ENCODE measurements at regions not wholly inside any gene's neighbourhood (a gene's known extent, or its start where the extent isn't known, plus 50 kb on each side); places are given as distances from the start of the nearest gene placed in this dataset.

DNA sequence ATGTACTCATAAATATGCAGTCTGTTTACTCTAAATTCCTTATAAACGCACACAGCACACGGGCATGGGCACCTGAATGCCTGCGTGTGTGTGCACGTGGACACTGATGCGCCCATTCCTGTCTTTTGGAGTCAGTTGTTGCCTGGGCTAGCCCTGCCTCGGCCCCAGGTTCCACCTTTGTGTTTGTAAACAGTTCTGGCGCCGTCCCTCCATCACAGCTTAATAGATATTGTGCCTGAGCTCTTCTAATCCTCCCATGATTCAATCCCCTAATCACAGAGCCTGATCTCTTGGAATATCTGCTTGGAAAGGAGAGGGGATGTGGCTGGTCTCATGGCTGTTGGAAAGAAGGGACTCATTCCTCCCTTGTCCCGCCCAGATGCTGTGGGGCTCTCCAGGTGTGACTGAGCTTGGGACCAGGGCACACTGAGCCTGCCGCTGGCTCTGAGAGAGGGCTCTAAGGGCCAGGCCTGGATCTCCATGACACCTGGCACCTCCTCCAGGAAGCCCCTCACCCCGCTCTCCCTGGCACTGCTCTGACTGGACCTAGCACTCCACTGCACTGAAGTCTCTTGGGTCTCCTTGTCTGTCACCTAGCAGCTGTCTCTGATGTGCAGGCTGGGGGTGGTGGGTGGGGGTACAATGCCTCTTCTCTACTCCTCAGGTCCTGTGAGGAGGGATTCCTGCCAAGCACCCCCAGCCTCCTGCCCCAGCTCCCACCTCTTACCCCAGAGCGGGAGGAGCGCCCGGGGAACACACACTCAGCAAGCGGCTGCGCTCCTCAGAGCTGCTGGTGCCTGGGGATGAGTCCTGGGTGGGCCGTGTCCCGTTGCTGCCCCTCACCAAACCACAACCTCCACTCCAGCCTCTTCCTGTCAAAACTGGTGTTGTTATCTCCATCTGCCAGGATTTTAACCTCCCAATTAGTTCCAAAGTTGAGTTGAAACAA is 181.3 kb downstream of the INHBB start:
- TF ChIP-seq, protein P1, sequence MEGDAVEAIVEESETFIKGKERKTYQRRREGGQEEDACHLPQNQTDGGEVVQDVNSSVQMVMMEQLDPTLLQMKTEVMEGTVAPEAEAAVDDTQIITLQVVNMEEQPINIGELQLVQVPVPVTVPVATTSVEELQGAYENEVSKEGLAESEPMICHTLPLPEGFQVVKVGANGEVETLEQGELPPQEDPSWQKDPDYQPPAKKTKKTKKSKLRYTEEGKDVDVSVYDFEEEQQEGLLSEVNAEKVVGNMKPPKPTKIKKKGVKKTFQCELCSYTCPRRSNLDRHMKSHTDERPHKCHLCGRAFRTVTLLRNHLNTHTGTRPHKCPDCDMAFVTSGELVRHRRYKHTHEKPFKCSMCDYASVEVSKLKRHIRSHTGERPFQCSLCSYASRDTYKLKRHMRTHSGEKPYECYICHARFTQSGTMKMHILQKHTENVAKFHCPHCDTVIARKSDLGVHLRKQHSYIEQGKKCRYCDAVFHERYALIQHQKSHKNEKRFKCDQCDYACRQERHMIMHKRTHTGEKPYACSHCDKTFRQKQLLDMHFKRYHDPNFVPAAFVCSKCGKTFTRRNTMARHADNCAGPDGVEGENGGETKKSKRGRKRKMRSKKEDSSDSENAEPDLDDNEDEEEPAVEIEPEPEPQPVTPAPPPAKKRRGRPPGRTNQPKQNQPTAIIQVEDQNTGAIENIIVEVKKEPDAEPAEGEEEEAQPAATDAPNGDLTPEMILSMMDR (IDR thresholded peaks at IDR 0.05; ENCODE audit: low read length), result no peak
- no peak for TF ChIP-seq EZH2 (optimal IDR thresholded peaks at IDR 0.05; ENCODE audit: low read depth, low read length)
- no peak for TF ChIP-seq EZH2phosphoT487 (IDR thresholded peaks at IDR 0.05; ENCODE audit: low read length)

Data from MM.1S (cell line).